GM23338 (cell line): ENCODE measurements at regions not wholly inside any gene's neighbourhood (a gene's known extent, or its start where the extent isn't known, plus 50 kb on each side); places are given as distances from the start of the nearest gene placed in this dataset.

ENCODE experiments used
- ATAC-seq: fragments of 200-7000 bp; cut with Tn5 transposase; 3 replicates; pipeline ENCODE4 v1.9.1; 2020
- DNase-seq: peaks from one replicate; pipeline ENCODE4 v3.0.0-alpha.2; 2015; ENCODE audit warnings: low spot score
- H2AFZ ChIP-seq: fragments of 200-600 bp; sonication (generic); 2 replicates; pipeline ENCODE4 v1.8.0; 2016; ENCODE audit warnings: antibody characterized with exemption, mild to moderate bottlenecking, moderate library complexity
- H3F3A ChIP-seq: fragments of 200-600 bp; sonication (generic); replicated peaks from 2 replicates; pipeline ENCODE4 v1.8.0; 2017; ENCODE audit warnings: antibody characterized with exemption, mixed run types, low read depth
- H3K27ac ChIP-seq: fragments of 200-600 bp; sonication (generic); 2 replicates; pipeline ENCODE4 v1.6.1; 2016; ENCODE audit warnings: low read depth
- H3K27me3 ChIP-seq: fragments of 200-600 bp; sonication (generic); 2 replicates; pipeline ENCODE4 v1.8.0; 2016; ENCODE audit warnings: mild to moderate bottlenecking, mixed run types, moderate library complexity; ENCODE audit not compliant: insufficient read depth
- H3K36me3 ChIP-seq: fragments of 200-600 bp; sonication (generic); 2 replicates; pipeline ENCODE4 v1.8.0; 2016; ENCODE audit warnings: mild to moderate bottlenecking; ENCODE audit not compliant: insufficient read depth
- H3K4me1 ChIP-seq: fragments of 200-600 bp; sonication (generic); 2 replicates; pipeline ENCODE4 v1.8.0; 2016; ENCODE audit warnings: mild to moderate bottlenecking, moderate library complexity; ENCODE audit not compliant: insufficient read depth
- H3K4me2 ChIP-seq: fragments of 200-600 bp; sonication (generic); 2 replicates; pipeline ENCODE4 v1.7.1; 2017; ENCODE audit warnings: mixed run types
- H3K4me3 ChIP-seq: fragments of 200-600 bp; sonication (generic); 2 replicates; pipeline ENCODE4 v1.6.1; 2016; ENCODE audit warnings: mixed run types
- H3K79me2 ChIP-seq: fragments of 200-600 bp; sonication (generic); replicated peaks from 2 replicates; pipeline ENCODE4 v1.8.0; 2017; ENCODE audit warnings: mild to moderate bottlenecking; ENCODE audit not compliant: insufficient read depth
- H3K9me2 ChIP-seq: fragments of 200-600 bp; sonication (generic); 2 replicates; pipeline ENCODE4 v1.8.0; 2017; ENCODE audit not compliant: insufficient read depth
- H4K20me1 ChIP-seq: fragments of 200-600 bp; sonication (generic); replicated peaks from 2 replicates; pipeline ENCODE4 v1.8.0; 2017; ENCODE audit warnings: mild to moderate bottlenecking; ENCODE audit not compliant: insufficient read depth
- H3K27ac Mint-ChIP-seq: 2 replicates; pipeline ENCODE4 v1.8.0; 2020; ENCODE audit warnings: inconsistent platforms, mild to moderate bottlenecking, moderate library complexity, mixed read lengths
- H3K27me3 Mint-ChIP-seq: 3 replicates; pipeline ENCODE4 v1.8.0; 2022; ENCODE audit warnings: low read depth, mild to moderate bottlenecking, moderate library complexity, mixed read lengths, inconsistent platforms; ENCODE audit not compliant: insufficient read depth, poor library complexity
- H3K36me3 Mint-ChIP-seq: 3 replicates; pipeline ENCODE4 v1.8.0; 2021; ENCODE audit warnings: low read depth, mild to moderate bottlenecking, inconsistent platforms, moderate library complexity, mixed read lengths
- H3K4me1 Mint-ChIP-seq: 3 replicates; pipeline ENCODE4 v1.8.0; 2020; ENCODE audit warnings: mild to moderate bottlenecking, inconsistent platforms, mixed read lengths
- H3K4me3 Mint-ChIP-seq: 3 replicates; pipeline ENCODE4 v1.8.0; 2021; ENCODE audit warnings: moderate library complexity, mild to moderate bottlenecking, inconsistent platforms, mixed read lengths
- H3K9me3 Mint-ChIP-seq: 3 replicates; pipeline ENCODE4 v1.8.0; 2020; ENCODE audit warnings: moderate library complexity, mild to moderate bottlenecking, inconsistent platforms, mixed read lengths
- CREB1 ChIP-seq: fragments of 250-450 bp; sonication (Bioruptor Pico); IDR thresholded peaks from 2 replicates; pipeline ENCODE4 v1.5.0; 2020; ENCODE audit warnings: low read depth, mild to moderate bottlenecking, moderate library complexity
- CTCF ChIP-seq, 2 experiments: fragments of 200-600 bp in 1 of 2; sonication (generic) in 1 of 2; conservative IDR thresholded peaks; 2 replicates each; pipeline versions ENCODE4 v1.5.1 to v1.6.1; 2016 to 2017; ENCODE audit warnings: antibody characterized with exemption in 2 of 2, low read depth in 2 of 2, mild to moderate bottlenecking in 2 of 2, moderate library complexity in 1 of 2
- EZH2 ChIP-seq: fragments of 200-600 bp; sonication (generic); IDR thresholded peaks from one replicate; pipeline ENCODE4 v1.8.0; 2017; ENCODE audit warnings: antibody characterized with exemption, mild to moderate bottlenecking, low read depth; ENCODE audit not compliant: unreplicated experiment
- JUNB ChIP-seq: IDR thresholded peaks from one replicate; pipeline ENCODE4 v1.6.1; 2016; ENCODE audit warnings: antibody characterized with exemption; ENCODE audit not compliant: unreplicated experiment
- REST ChIP-seq: IDR thresholded peaks from one replicate; pipeline ENCODE4 v1.6.1; 2018; ENCODE audit warnings: antibody characterized with exemption; ENCODE audit not compliant: unreplicated experiment
- ZNF462 ChIP-seq: fragments of 250-450 bp; sonication (Bioruptor Pico); IDR thresholded peaks from 2 replicates; pipeline ENCODE4 v1.5.0; 2020; ENCODE audit warnings: mild to moderate bottlenecking, moderate library complexity

- no peak for TF ChIP-seq CREB1
- TF ChIP-seq REST: no peak
- TF ChIP-seq EZH2: no peak
- TF ChIP-seq JUNB: no peak
Measured at GRCh38 chr20:53706466-53707370, 113.1 kb upstream of the ZNF217 start (continued).

- Histone ChIP-seq H3K4me2 (no peak overlapping the region), H3K9me2 (no peaks in the 10 kb centered on the region), H3K36me3 (no peaks in the 10 kb centered on the region), H3K4me1 (peaks cover 18% of the 10 kb centered on the region), H3K4me3 (no peak overlapping the region), H3K27ac (0 out of 2 replicates have a peak overlapping the region, but pooled peaks have one; percentile 29), H4K20me1 (no peaks in the 10 kb centered on the region), H3F3A (0 out of 2 replicates have a peak, but pooled peaks cover 7% of the 10 kb centered on the region), H2AFZ (no peak overlapping the region; the same call in 1 of the 2 replicates), H3K27me3 (no peaks in the 10 kb centered on the region), H3K79me2 (no peaks in the 10 kb centered on the region)
- H3K4me1 Mint-ChIP-seq: peaks cover 24% of the 10 kb centered on the region
- no peak for ATAC-seq
- no peak for DNase-seq
- no peak overlapping the region for H3K4me3 Mint-ChIP-seq
- no peaks in the 10 kb centered on the region for H3K36me3 Mint-ChIP-seq
- H3K27me3 Mint-ChIP-seq: peaks cover 4% of the 10 kb centered on the region
- H3K27ac Mint-ChIP-seq: peak overlapping the region; percentile 19
- H3K9me3 Mint-ChIP-seq: no peaks in the 10 kb centered on the region
- TF ChIP-seq ZNF462 (CRISPR knock-in tag) (no peak), CTCF (conservative IDR thresholded peaks at IDR 0.05; ENCODE audit: low read depth in 2 of 2) (no peak)
Measured at GRCh38 chr20:53706008-53706465, 112.4 kb upstream of the ZNF217 start.
